Esophagus muscularis mucosa (tissue), 4 donors: ENCODE measurements at regions not wholly inside any gene's neighbourhood (a gene's known extent, or its start where the extent isn't known, plus 50 kb on each side); places are given as distances from the start of the nearest gene placed in this dataset.

Experiments
- DNase-seq: peaks from one replicate; pipeline ENCODE4 v3.0.0-alpha.2; 2017; ENCODE audit errors: extremely low spot score
- H3K27ac ChIP-seq, 4 donors: fragments of 200-600 bp; sonication (generic); replicated peaks in 1 of 4; 1 replicate in 3 of 4; 2 replicates in 1 of 4; pipeline ENCODE4 v1.5.1; 2016 to 2019; ENCODE audit warnings: mild to moderate bottlenecking in 1 of 4
- H3K27me3 ChIP-seq, 4 donors: fragments of 200-600 bp; sonication (generic); one replicate each; pipeline versions ENCODE4 v1.5.1 to v1.6.0; 2016 to 2019
- H3K36me3 ChIP-seq, 4 donors: fragments of 200-600 bp; sonication (generic); one replicate each; pipeline ENCODE4 v1.5.1; 2016 to 2019
- H3K4me1 ChIP-seq, 4 donors: fragments of 200-600 bp; sonication (generic); one replicate each; pipeline ENCODE4 v1.5.1; 2016 to 2019
- H3K4me3 ChIP-seq, 4 donors: fragments of 200-600 bp; sonication (generic); 1 replicate in 2 of 4; 2 replicates in 2 of 4; pipeline ENCODE4 v1.5.1; 2016 to 2019; ENCODE audit warnings: mild to moderate bottlenecking in 4 of 4, moderate library complexity in 1 of 4
- H3K9me3 ChIP-seq, 4 donors: fragments of 200-600 bp; sonication (generic); 1 replicate in 3 of 4; 2 replicates in 1 of 4; pipeline ENCODE4 v1.5.1; 2016 to 2019
- EP300 ChIP-seq: sonication (generic); formaldehyde crosslinking; IDR thresholded peaks from one replicate; pipeline ENCODE4 v1.6.1; 2017; ENCODE audit warnings: antibody characterized with exemption
- POLR2A ChIP-seq: fragments of 450-650 bp; IDR thresholded peaks from one replicate; pipeline ENCODE4 v1.6.1; 2017; ENCODE audit warnings: antibody characterized with exemption, moderate library complexity, mild to moderate bottlenecking, low read depth
- POLR2AphosphoS5 ChIP-seq, 2 donors: sonication (generic); formaldehyde crosslinking; IDR thresholded peaks; one replicate each; pipeline ENCODE4 v1.6.1; 2017; ENCODE audit warnings: antibody characterized with exemption in 2 of 2
- WGBS: methylation state at CpG from one replicate; pipeline ENCODE4 v1.1.5; 2018; 5-methylcytosine and 5-hydroxymethylcytosine counted together
- intact Hi-C: fragments of 100-400 bp; cut with DNase I; formaldehyde crosslinking; loops from one replicate; pipeline ENCODE4 v1.15.1; 2023
- TF ChIP-seq, protein P1 (sequence below), 3 experiments: fragments of 200-600 bp in 2 of 3; fragments of 450-650 bp in 1 of 3; sonication (generic) in 2 of 3; IDR thresholded peaks; one replicate each; pipeline ENCODE4 v1.5.1; 2017 to 2019; ENCODE audit warnings: antibody characterized with exemption in 3 of 3, mild to moderate bottlenecking in 2 of 3, moderate library complexity in 1 of 3

DNA sequence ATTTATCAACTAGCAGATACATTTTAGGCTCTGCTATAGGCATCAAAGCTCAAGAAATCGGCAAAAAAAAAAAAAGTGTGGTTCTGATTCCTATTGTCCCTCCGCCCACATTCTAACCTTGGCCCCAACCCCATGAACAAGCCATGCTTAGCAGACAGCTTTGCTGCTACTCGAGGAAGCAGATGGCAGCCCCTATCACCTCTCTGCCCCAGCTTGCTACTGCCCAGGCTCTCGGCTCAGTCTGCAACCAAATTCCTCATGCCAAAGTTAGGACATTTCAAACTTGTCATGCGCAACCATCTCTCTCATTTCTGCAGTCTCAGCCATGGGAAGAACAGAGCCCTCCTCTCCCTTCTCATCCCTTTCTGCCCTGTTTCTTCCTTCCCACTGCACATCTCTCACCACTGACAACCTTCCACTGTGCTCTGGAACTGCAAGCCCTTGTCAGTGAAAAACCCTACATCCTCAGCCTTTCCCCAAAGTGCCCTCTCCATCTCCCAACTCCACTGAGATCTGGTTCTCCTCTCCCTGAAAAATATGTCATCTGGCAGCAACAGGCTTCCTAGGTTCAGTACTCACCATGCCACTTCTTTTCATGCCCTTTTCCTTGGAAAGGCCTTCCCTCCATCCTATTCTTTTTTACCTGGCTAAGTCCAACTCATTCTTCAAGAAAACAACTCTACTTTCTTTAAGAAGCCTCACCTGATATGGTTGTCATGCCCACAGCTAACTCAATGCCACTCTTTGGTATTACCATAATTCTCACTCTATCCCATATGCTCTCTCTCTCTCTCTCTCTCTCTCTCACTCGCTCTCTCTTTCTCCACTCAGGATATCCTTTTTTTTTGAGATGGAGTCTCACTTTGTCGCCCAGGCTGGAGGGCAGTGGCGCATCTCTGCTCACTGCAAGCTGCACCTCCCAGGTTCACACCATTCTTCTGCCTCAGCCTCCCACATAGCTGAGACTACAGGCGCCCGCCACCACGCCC is 60.1 kb upstream of the FHIP2A start:
- DNase-seq, result no peak
- 92% methylated on average over 11 of the region's 11 CpGs for WGBS
- intact Hi-C loops, result no loop called here
- peaks cover 0 to 42% (median 0%) of the 10 kb centered on the region in 4 donors for H3K4me1 ChIP-seq
- H3K27me3 ChIP-seq, result peaks cover 0 to 49% (median 5%) of the 10 kb centered on the region in 4 donors
- H3K9me3 ChIP-seq, result no peaks in the 10 kb centered on the region
- no peak overlapping the region for H3K4me3 ChIP-seq
- H3K36me3 ChIP-seq, result no peaks in the 10 kb centered on the region
- TF ChIP-seq, protein P1, sequence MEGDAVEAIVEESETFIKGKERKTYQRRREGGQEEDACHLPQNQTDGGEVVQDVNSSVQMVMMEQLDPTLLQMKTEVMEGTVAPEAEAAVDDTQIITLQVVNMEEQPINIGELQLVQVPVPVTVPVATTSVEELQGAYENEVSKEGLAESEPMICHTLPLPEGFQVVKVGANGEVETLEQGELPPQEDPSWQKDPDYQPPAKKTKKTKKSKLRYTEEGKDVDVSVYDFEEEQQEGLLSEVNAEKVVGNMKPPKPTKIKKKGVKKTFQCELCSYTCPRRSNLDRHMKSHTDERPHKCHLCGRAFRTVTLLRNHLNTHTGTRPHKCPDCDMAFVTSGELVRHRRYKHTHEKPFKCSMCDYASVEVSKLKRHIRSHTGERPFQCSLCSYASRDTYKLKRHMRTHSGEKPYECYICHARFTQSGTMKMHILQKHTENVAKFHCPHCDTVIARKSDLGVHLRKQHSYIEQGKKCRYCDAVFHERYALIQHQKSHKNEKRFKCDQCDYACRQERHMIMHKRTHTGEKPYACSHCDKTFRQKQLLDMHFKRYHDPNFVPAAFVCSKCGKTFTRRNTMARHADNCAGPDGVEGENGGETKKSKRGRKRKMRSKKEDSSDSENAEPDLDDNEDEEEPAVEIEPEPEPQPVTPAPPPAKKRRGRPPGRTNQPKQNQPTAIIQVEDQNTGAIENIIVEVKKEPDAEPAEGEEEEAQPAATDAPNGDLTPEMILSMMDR (IDR thresholded peaks at IDR 0.05), result no peak
- TF ChIP-seq POLR2AphosphoS5 (IDR thresholded peaks at IDR 0.05) (no peak), EP300 (no peak), POLR2A (no peak)
- no peak overlapping the region for H3K27ac ChIP-seq

DNA sequence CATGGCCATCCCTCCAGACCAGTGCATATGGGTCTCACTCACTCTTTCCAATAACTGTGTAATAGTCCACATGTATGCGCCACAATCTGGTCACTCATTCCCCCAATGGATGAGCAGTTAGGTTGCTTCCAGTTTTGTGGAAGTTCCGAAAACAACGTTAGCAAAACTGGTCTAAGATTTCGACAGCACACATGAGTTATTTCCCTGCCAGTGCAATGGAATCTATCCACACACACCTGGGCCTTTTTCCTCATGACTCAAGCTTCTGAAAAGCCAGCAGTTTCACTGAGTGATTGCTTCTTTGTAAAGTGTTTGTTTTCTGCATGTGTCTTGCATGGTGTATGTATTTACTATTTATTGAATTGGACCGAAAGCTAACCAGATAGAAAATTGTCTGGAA is 58.8 kb upstream of the FHIP2A start:
- Histone ChIP-seq H3K4me1 (peaks cover 8 to 41% (median 10%) of the 10 kb centered on the region in 4 donors), H3K27me3 (peaks cover 0 to 62% (median 7%) of the 10 kb centered on the region in 4 donors), H3K4me3 (no peak overlapping the region), H3K27ac (no peak overlapping the region), H3K36me3 (no peaks in the 10 kb centered on the region), H3K9me3 (no peaks in the 10 kb centered on the region)
- intact Hi-C loops, result no loop called here
- TF ChIP-seq EP300 (no peak), POLR2A (no peak), POLR2AphosphoS5 (IDR thresholded peaks at IDR 0.05) (no peak)
- TF ChIP-seq, protein P1 (IDR thresholded peaks at IDR 0.05), result no peak
- 93% methylated on average over 5 of the region's 5 CpGs for WGBS
- no peak for DNase-seq

DNA sequence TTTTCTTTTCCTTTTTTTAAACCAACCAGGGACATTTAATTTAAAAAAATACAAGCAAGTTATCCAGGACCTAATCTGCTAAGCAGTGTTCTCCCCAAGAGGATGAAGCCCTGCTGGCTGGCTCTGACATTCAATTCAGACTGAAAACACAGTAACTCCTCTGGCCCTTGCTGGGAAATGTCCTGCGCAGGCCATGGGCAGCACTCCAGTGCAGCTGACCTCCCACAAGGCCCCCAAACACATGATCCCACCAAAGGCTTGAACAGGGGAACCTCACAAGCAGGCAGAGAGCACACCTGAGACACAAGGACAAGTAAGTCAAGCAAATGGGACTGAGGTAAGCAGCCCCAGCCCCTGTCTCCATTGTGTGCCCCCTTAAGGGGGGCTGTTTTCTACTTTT is 56.9 kb upstream of the FHIP2A start:
- no peak overlapping the region for H3K4me3 ChIP-seq
- peaks cover 18 to 29% (median 19%) of the 10 kb centered on the region in 4 donors for H3K4me1 ChIP-seq
- H3K27me3 ChIP-seq, result peaks cover 0 to 68% (median 8%) of the 10 kb centered on the region in 4 donors
- TF ChIP-seq POLR2A (no peak), POLR2AphosphoS5 (IDR thresholded peaks at IDR 0.05) (no peak), EP300 (no peak)
- TF ChIP-seq, protein P1 (IDR thresholded peaks at IDR 0.05), result no peak
- intact Hi-C loops, result no loop called here
- WGBS, result 57% methylated on average over 1 of the region's 1 CpG
- H3K27ac ChIP-seq, result no peak overlapping the region
- no peaks in the 10 kb centered on the region for H3K9me3 ChIP-seq
- H3K36me3 ChIP-seq, result no peaks in the 10 kb centered on the region
- no peak for DNase-seq

DNA sequence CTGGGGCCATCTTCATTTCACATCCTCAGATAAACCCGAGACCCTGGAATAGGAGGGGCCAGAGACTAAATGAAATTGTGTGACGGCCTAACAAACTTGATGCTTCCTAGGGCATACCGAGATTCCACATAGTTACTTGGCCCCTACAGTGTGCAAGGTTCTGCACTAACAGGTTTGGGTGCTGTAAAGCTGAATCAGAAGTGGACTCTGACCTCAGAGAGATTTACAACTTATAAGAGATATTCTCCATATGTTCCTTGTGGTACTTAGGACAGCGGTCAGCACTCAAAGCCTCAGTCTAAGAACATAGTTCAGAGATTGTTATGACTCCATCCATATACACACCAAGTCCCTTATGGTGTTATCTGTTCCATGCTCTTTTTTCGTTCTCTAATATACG is 55.1 kb upstream of the FHIP2A start:
- TF ChIP-seq EP300 (no peak), POLR2AphosphoS5 (IDR thresholded peaks at IDR 0.05) (no peak), POLR2A (no peak)
- TF ChIP-seq, protein P1 (IDR thresholded peaks at IDR 0.05), result no peak
- DNase-seq, result no peak
- intact Hi-C loops, result no loop called here
- no peaks in the 10 kb centered on the region for H3K36me3 ChIP-seq
- H3K9me3 ChIP-seq, result no peaks in the 10 kb centered on the region
- H3K4me1 ChIP-seq, result peaks cover 18 to 23% (median 19%) of the 10 kb centered on the region in 4 donors
- 84% methylated on average over 6 of the region's 6 CpGs for WGBS
- peak overlapping the region; percentile 2 to 88 (median 72) for H3K4me3 ChIP-seq
- peaks cover 0 to 64% (median 8%) of the 10 kb centered on the region in 4 donors for H3K27me3 ChIP-seq
- H3K27ac ChIP-seq, result no peak overlapping the region
